ENCODE measurements at regions not wholly inside any gene's neighbourhood (a gene's known extent, or its start where the extent isn't known, plus 50 kb on each side); places are given as distances from the start of the nearest gene placed in this dataset.

DNA sequence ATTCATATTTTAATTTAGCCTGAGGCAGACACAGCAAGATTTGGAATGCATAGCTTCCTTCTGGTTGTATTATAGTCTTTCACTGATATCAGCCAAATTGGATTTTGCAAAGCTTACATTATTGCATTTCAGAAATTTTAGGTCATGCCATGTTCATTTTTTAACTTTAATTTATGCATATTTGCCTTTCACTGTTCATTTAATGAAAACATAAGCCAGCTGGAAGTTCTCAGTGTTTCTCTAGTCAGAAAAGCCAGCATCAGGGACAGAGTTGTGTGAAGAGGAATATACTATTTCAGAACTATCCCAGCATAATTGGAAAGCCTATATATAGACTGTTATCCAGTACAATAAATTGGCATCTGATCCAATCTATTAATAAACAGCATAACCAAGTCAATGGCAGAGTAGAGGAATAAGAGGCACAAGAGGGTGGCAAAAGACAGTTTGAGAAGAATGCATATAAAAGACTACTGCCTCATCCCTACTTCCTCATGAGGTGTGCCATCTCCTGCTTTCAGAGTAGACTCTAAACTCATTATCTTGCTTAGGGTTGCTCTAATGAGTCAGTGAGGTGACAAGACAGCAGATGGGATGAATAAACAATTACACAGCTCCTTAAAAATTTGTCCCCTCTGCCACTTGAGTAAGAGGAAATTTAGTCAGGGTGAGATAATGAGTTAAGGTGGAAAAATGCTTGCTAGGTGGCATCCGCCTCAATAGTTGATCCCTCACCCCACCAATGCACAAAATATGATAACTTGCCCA, 159.8 kb upstream of the HCRTR2 start:
- TF ChIP-seq, protein P1, sequence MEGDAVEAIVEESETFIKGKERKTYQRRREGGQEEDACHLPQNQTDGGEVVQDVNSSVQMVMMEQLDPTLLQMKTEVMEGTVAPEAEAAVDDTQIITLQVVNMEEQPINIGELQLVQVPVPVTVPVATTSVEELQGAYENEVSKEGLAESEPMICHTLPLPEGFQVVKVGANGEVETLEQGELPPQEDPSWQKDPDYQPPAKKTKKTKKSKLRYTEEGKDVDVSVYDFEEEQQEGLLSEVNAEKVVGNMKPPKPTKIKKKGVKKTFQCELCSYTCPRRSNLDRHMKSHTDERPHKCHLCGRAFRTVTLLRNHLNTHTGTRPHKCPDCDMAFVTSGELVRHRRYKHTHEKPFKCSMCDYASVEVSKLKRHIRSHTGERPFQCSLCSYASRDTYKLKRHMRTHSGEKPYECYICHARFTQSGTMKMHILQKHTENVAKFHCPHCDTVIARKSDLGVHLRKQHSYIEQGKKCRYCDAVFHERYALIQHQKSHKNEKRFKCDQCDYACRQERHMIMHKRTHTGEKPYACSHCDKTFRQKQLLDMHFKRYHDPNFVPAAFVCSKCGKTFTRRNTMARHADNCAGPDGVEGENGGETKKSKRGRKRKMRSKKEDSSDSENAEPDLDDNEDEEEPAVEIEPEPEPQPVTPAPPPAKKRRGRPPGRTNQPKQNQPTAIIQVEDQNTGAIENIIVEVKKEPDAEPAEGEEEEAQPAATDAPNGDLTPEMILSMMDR (IDR thresholded peaks at IDR 0.05 in 2 of 3, conservative IDR thresholded peaks at IDR 0.05 in 1 of 3; ENCODE audit: borderline replicate concordance in 1 of 3, insufficient read depth in 1 of 3, low read depth in 2 of 3, low read length in 2 of 3): no peak
- TF ChIP-seq EZH2phosphoT487 (IDR thresholded peaks at IDR 0.05; ENCODE audit: borderline replicate concordance) (no peak), ELF1 (IDR thresholded peaks at IDR 0.05; ENCODE audit: borderline replicate concordance, low read depth) (no peak), POLR2A (IDR thresholded peaks at IDR 0.05; ENCODE audit: borderline replicate concordance, extremely low read depth, insufficient read depth, insufficient read length) (no peak), EZH2 (IDR thresholded peaks at IDR 0.05) (no peak), JUND (IDR thresholded peaks at IDR 0.05) (no peak), CEBPB (IDR thresholded peaks at IDR 0.05; ENCODE audit: low read depth) (no peak)

Data from HCT116 (cell line).